WTC11 (cell line): ENCODE measurements at regions not wholly inside any gene's neighbourhood (a gene's known extent, or its start where the extent isn't known, plus 50 kb on each side); places are given as distances from the start of the nearest gene placed in this dataset.

ENCODE experiments used
- ATAC-seq: fragments of 200-7000 bp; cut with Tn5 transposase; 2 replicates; pipeline ENCODE4 v1.10.0; 2021; ENCODE audit warnings: mild to moderate bottlenecking, moderate library complexity
- CTCF ChIA-PET: fragments of 300-600 bp; sonication (Branson Sonifier 250); formaldehyde crosslinking; loops from one replicate; lab custom pipeline; 2021; ENCODE audit warnings: antibody characterized with exemption; lab: Charles Lee
- POLR2A ChIA-PET: fragments of 350-600 bp; sonication (Branson Sonifier 250); formaldehyde crosslinking; loops from one replicate; lab custom pipeline; 2021; ENCODE audit warnings: antibody characterized with exemption; lab: Charles Lee
- DNase-seq: peaks from one replicate; pipeline ENCODE4 v3.0.0; 2021; ENCODE audit warnings: low spot score
- H3K27ac Mint-ChIP-seq: 2 replicates; pipeline ENCODE4 v1.8.0; 2021; ENCODE audit warnings: mixed read lengths
- H3K27me3 Mint-ChIP-seq: 2 replicates; pipeline ENCODE4 v1.8.0; 2021; ENCODE audit warnings: low read depth, mild to moderate bottlenecking, moderate library complexity, mixed read lengths
- H3K36me3 Mint-ChIP-seq: 2 replicates; pipeline ENCODE4 v1.8.0; 2021; ENCODE audit warnings: mixed read lengths
- H3K4me1 Mint-ChIP-seq: 2 replicates; pipeline ENCODE4 v1.8.0; 2022; ENCODE audit warnings: mixed read lengths
- H3K4me3 Mint-ChIP-seq: 2 replicates; pipeline ENCODE4 v1.8.0; 2021; ENCODE audit warnings: mild to moderate bottlenecking, moderate library complexity, mixed read lengths
- H3K9me3 Mint-ChIP-seq: 2 replicates; pipeline ENCODE4 v1.8.0; 2021; ENCODE audit warnings: mixed read lengths
- CBFB ChIP-seq: sonication (generic); formaldehyde crosslinking; IDR thresholded peaks from 2 replicates; pipeline ENCODE4 v1.8.1; 2022; ENCODE audit warnings: mild to moderate bottlenecking, low read depth, missing genetic modification reagents
- CREM ChIP-seq: sonication (generic); formaldehyde crosslinking; IDR thresholded peaks from 2 replicates; pipeline ENCODE4 v1.8.1; 2022; ENCODE audit warnings: mild to moderate bottlenecking, missing genetic modification reagents, moderate library complexity
- ETV6 ChIP-seq: sonication (generic); formaldehyde crosslinking; IDR thresholded peaks from 2 replicates; pipeline ENCODE4 v1.8.1; 2022; ENCODE audit warnings: mild to moderate bottlenecking, missing genetic modification reagents
- JUN ChIP-seq: sonication (generic); formaldehyde crosslinking; IDR thresholded peaks from 2 replicates; pipeline ENCODE4 v1.8.0; 2023; ENCODE audit warnings: mild to moderate bottlenecking, missing genetic modification reagents
- MYBL2 ChIP-seq: sonication (generic); formaldehyde crosslinking; IDR thresholded peaks from 2 replicates; pipeline ENCODE4 v1.8.1; 2023; ENCODE audit warnings: mild to moderate bottlenecking, moderate library complexity, missing genetic modification reagents
- NR3C1 ChIP-seq: sonication (generic); formaldehyde crosslinking; conservative IDR thresholded peaks from 2 replicates; pipeline ENCODE4 v1.8.1; 2023; ENCODE audit warnings: low read depth, mild to moderate bottlenecking, missing genetic modification reagents
- OVOL2 ChIP-seq: fragments of 250-450 bp; sonication (Bioruptor Pico); IDR thresholded peaks from 2 replicates; pipeline ENCODE4 v1.9.0; 2021; ENCODE audit warnings: mild to moderate bottlenecking, borderline replicate concordance
- SOX15 ChIP-seq: fragments of 250-450 bp; sonication (Bioruptor Pico); IDR thresholded peaks from 2 replicates; pipeline ENCODE4 v1.9.0; 2021; ENCODE audit warnings: mild to moderate bottlenecking
- SP1 ChIP-seq: sonication (generic); formaldehyde crosslinking; conservative IDR thresholded peaks from 2 replicates; pipeline ENCODE4 v1.8.1; 2022; ENCODE audit warnings: missing genetic modification reagents
- ZNF121 ChIP-seq: sonication (generic); formaldehyde crosslinking; IDR thresholded peaks from 2 replicates; pipeline ENCODE4 v1.8.0; 2023; ENCODE audit warnings: missing genetic modification reagents
- ZNF416 ChIP-seq: fragments of 250-450 bp; sonication (Bioruptor Pico); IDR thresholded peaks from 2 replicates; pipeline ENCODE4 v1.9.0; 2021; ENCODE audit warnings: mild to moderate bottlenecking, inconsistent platforms
- ZNF423 ChIP-seq: fragments of 250-450 bp; sonication (Bioruptor Pico); IDR thresholded peaks from 2 replicates; pipeline ENCODE4 v2.1.2; 2022; ENCODE audit warnings: mild to moderate bottlenecking, moderate library complexity
- TF ChIP-seq, protein P1 (sequence below): sonication (generic); formaldehyde crosslinking; IDR thresholded peaks from 2 replicates; pipeline ENCODE4 v1.8.1; 2022; ENCODE audit warnings: low read depth, missing genetic modification reagents, borderline replicate concordance
- TF ChIP-seq, protein P2 (sequence below): sonication (generic); formaldehyde crosslinking; IDR thresholded peaks from 2 replicates; pipeline ENCODE4 v1.8.1; 2022; ENCODE audit warnings: missing genetic modification reagents, borderline replicate concordance
- TF ChIP-seq, protein P3 (sequence below): fragments of 250-450 bp; sonication (Bioruptor Pico); IDR thresholded peaks from 2 replicates; pipeline ENCODE4 v1.9.0; 2021; ENCODE audit warnings: mild to moderate bottlenecking, borderline replicate concordance
- TF ChIP-seq, protein P4 (sequence below): fragments of 250-450 bp; sonication (Bioruptor Pico); IDR thresholded peaks from 2 replicates; pipeline ENCODE4 v1.9.0; 2021; ENCODE audit warnings: mild to moderate bottlenecking
- TF ChIP-seq, protein P5 (sequence below): fragments of 250-450 bp; sonication (Bioruptor Pico); IDR thresholded peaks from 2 replicates; pipeline ENCODE4 v1.8.0; 2021; ENCODE audit warnings: mild to moderate bottlenecking

DNA sequence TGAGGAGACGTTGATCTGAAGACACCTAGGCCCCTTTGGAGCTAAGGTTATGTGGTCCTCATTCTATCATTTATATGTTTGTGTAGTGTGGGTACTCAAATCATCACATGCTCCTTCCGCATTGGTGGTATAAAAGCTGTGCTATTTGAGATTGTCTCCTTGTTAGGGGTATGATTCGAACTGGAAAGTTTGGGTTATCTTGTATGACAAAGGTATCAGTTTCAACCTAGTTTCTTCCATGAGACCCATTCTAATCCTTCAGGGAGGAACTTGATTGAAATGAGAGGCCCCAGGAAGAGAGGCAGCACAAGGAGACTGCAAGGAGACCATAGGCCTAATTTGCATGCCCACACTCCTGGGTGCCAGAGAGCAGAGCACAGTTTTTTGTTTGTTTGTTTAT, 104.2 kb upstream of the TIAM2 start:
- no peak overlapping the region for H3K4me3 Mint-ChIP-seq
- H3K27me3 Mint-ChIP-seq, result no peaks in the 10 kb centered on the region
- peaks cover 18% of the 10 kb centered on the region for H3K4me1 Mint-ChIP-seq
- ChIA-PET POLR2A (no interaction called here), CTCF (no interaction called here)
- DNase-seq, result no peak
- TF ChIP-seq ZNF423 (CRISPR knock-in tag), result no peak
- TF ChIP-seq SOX15 (CRISPR knock-in tag), result no peak
- TF ChIP-seq ETV6, result no peak
- no peak for TF ChIP-seq OVOL2 (CRISPR knock-in tag)
- TF ChIP-seq NR3C1 (CRISPR knock-in tag), result no peak
- TF ChIP-seq MYBL2 (CRISPR knock-in tag), result no peak
- no peak for TF ChIP-seq JUN (CRISPR knock-in tag)
- TF ChIP-seq, protein P1, sequence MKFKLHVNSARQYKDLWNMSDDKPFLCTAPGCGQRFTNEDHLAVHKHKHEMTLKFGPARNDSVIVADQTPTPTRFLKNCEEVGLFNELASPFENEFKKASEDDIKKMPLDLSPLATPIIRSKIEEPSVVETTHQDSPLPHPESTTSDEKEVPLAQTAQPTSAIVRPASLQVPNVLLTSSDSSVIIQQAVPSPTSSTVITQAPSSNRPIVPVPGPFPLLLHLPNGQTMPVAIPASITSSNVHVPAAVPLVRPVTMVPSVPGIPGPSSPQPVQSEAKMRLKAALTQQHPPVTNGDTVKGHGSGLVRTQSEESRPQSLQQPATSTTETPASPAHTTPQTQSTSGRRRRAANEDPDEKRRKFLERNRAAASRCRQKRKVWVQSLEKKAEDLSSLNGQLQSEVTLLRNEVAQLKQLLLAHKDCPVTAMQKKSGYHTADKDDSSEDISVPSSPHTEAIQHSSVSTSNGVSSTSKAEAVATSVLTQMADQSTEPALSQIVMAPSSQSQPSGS, result no peak
- TF ChIP-seq, protein P2, sequence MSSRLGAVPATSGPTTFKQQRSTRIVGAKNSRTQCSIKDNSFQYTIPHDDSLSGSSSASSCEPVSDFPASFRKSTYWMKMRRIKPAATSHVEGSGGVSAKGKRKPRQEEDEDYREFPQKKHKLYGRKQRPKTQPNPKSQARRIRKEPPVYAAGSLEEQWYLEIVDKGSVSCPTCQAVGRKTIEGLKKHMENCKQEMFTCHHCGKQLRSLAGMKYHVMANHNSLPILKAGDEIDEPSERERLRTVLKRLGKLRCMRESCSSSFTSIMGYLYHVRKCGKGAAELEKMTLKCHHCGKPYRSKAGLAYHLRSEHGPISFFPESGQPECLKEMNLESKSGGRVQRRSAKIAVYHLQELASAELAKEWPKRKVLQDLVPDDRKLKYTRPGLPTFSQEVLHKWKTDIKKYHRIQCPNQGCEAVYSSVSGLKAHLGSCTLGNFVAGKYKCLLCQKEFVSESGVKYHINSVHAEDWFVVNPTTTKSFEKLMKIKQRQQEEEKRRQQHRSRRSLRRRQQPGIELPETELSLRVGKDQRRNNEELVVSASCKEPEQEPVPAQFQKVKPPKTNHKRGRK, result no peak
- no peak for TF ChIP-seq ZNF416 (CRISPR knock-in tag)
- no peak for TF ChIP-seq SP1
- no peak for TF ChIP-seq CBFB (CRISPR knock-in tag)
- TF ChIP-seq ZNF121 (CRISPR knock-in tag), result no peak
- TF ChIP-seq, protein P3, sequence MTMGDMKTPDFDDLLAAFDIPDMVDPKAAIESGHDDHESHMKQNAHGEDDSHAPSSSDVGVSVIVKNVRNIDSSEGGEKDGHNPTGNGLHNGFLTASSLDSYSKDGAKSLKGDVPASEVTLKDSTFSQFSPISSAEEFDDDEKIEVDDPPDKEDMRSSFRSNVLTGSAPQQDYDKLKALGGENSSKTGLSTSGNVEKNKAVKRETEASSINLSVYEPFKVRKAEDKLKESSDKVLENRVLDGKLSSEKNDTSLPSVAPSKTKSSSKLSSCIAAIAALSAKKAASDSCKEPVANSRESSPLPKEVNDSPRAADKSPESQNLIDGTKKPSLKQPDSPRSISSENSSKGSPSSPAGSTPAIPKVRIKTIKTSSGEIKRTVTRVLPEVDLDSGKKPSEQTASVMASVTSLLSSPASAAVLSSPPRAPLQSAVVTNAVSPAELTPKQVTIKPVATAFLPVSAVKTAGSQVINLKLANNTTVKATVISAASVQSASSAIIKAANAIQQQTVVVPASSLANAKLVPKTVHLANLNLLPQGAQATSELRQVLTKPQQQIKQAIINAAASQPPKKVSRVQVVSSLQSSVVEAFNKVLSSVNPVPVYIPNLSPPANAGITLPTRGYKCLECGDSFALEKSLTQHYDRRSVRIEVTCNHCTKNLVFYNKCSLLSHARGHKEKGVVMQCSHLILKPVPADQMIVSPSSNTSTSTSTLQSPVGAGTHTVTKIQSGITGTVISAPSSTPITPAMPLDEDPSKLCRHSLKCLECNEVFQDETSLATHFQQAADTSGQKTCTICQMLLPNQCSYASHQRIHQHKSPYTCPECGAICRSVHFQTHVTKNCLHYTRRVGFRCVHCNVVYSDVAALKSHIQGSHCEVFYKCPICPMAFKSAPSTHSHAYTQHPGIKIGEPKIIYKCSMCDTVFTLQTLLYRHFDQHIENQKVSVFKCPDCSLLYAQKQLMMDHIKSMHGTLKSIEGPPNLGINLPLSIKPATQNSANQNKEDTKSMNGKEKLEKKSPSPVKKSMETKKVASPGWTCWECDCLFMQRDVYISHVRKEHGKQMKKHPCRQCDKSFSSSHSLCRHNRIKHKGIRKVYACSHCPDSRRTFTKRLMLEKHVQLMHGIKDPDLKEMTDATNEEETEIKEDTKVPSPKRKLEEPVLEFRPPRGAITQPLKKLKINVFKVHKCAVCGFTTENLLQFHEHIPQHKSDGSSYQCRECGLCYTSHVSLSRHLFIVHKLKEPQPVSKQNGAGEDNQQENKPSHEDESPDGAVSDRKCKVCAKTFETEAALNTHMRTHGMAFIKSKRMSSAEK, result no peak
- TF ChIP-seq, protein P4, sequence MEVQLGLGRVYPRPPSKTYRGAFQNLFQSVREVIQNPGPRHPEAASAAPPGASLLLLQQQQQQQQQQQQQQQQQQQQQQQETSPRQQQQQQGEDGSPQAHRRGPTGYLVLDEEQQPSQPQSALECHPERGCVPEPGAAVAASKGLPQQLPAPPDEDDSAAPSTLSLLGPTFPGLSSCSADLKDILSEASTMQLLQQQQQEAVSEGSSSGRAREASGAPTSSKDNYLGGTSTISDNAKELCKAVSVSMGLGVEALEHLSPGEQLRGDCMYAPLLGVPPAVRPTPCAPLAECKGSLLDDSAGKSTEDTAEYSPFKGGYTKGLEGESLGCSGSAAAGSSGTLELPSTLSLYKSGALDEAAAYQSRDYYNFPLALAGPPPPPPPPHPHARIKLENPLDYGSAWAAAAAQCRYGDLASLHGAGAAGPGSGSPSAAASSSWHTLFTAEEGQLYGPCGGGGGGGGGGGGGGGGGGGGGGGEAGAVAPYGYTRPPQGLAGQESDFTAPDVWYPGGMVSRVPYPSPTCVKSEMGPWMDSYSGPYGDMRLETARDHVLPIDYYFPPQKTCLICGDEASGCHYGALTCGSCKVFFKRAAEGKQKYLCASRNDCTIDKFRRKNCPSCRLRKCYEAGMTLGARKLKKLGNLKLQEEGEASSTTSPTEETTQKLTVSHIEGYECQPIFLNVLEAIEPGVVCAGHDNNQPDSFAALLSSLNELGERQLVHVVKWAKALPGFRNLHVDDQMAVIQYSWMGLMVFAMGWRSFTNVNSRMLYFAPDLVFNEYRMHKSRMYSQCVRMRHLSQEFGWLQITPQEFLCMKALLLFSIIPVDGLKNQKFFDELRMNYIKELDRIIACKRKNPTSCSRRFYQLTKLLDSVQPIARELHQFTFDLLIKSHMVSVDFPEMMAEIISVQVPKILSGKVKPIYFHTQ, result no peak
- no peak for TF ChIP-seq CREM (CRISPR knock-in tag)
- TF ChIP-seq, protein P5, sequence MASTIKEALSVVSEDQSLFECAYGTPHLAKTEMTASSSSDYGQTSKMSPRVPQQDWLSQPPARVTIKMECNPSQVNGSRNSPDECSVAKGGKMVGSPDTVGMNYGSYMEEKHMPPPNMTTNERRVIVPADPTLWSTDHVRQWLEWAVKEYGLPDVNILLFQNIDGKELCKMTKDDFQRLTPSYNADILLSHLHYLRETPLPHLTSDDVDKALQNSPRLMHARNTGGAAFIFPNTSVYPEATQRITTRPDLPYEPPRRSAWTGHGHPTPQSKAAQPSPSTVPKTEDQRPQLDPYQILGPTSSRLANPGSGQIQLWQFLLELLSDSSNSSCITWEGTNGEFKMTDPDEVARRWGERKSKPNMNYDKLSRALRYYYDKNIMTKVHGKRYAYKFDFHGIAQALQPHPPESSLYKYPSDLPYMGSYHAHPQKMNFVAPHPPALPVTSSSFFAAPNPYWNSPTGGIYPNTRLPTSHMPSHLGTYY (CRISPR knock-in tag), result no peak
- no peaks in the 10 kb centered on the region for H3K36me3 Mint-ChIP-seq
- 0 out of 2 replicates have a peak, but pooled peaks cover 4% of the 10 kb centered on the region for H3K9me3 Mint-ChIP-seq
- peak overlapping the region; percentile 34 for H3K27ac Mint-ChIP-seq
- ATAC-seq, result no peak; the same call in 1 of the 2 replicates
